Motor neuron (in vitro differentiated cells): ENCODE measurements at regions not wholly inside any gene's neighbourhood (a gene's known extent, or its start where the extent isn't known, plus 50 kb on each side); places are given as distances from the start of the nearest gene placed in this dataset.
"Not testable (repeated sequence)": the region's sequence is repeated elsewhere in the genome, so short reads cannot be mapped to it uniquely, and the experiment has no call there.

Experiments
- ATAC-seq, 8 experiments: fragments of 200-7000 bp; cut with Tn5 transposase; replicated peaks in 6 of 8; 2 replicates each; pipeline ENCODE4 v1.8.0; 2021; ENCODE audit warnings: mild to moderate bottlenecking in 8 of 8, moderate library complexity in 8 of 8
- H3K27ac ChIP-seq, 2 donors: fragments of 250-450 bp; sonication (Bioruptor Pico); 2 replicates each; pipeline ENCODE4 v1.9.0; 2021; ENCODE audit warnings: antibody characterized with exemption in 2 of 2, mild to moderate bottlenecking in 2 of 2, moderate library complexity in 1 of 2
- H3K4me1 ChIP-seq, 2 donors: fragments of 250-450 bp; sonication (Bioruptor Pico); replicated peaks in 1 of 2; 2 replicates each; pipeline ENCODE4 v1.6.1; 2021; ENCODE audit warnings: antibody characterized with exemption in 2 of 2, mild to moderate bottlenecking in 2 of 2, moderate library complexity in 1 of 2
- H3K4me3 ChIP-seq, 5 donors: fragments of 250-450 bp; sonication (Bioruptor Pico); 2 replicates each; pipeline ENCODE4 v1.9.0; 2021; ENCODE audit warnings: antibody characterized with exemption in 5 of 5, mild to moderate bottlenecking in 5 of 5, moderate library complexity in 4 of 5
- WGBS, 10 experiments: fragments of 450-650 bp; shearing (Covaris generic); methylation state at CpG; one replicate each; pipeline ENCODE4 v1.0.0; 2022; 5-methylcytosine and 5-hydroxymethylcytosine counted together
- in situ Hi-C, 9 experiments: fragments of 400-800 bp; cut with MboI; loops; one replicate each; pipeline ENCODE4 v1.15.0; 2021; ENCODE audit warnings: low sequenced_read_pairs in 9 of 9, low pct_unique_long_range_greater_than_20kb in 2 of 9; ENCODE audit not compliant: unreplicated experiment in 9 of 9

- H3K27ac ChIP-seq, result no peak overlapping the region
- WGBS, 10 experiments, result 0 to 92% (median 79%) methylated on average over 1 to 3 of the region's 3 CpGs; no CpG with 5 or more reads in 1 of the 10 experiments
- no peak for ATAC-seq
- in situ Hi-C loops, result no loop called here
- no peak overlapping the region for H3K4me3 ChIP-seq
- H3K4me1 ChIP-seq, result no peaks in the 10 kb centered on the region
These were observed 97.5 kb downstream of the ZNF365 start for GRCh38 chr10:62471711-62472110.

GRCh38 chr10:62473241-62473640, 99.1 kb downstream of the ZNF365 start:
- in situ Hi-C loops, result no loop called here
- no peak for ATAC-seq
- no peak overlapping the region for H3K4me3 ChIP-seq
- no peak overlapping the region for H3K27ac ChIP-seq
- H3K4me1 ChIP-seq, result no peaks in the 10 kb centered on the region
- WGBS, 10 experiments, result 0 to 100% (median 72%) methylated on average over 1 to 4 of the region's 4 CpGs; no CpG with 5 or more reads in 2 of the 10 experiments

- in situ Hi-C loops, result no loop called here
- 32 to 92% (median 74%) methylated on average over 2 to 6 of the region's 6 CpGs; no CpG with 5 or more reads in 4 of the 10 experiments for WGBS, 10 experiments
- Histone ChIP-seq H3K27ac (no peak overlapping the region), H3K4me1 (no peaks in the 10 kb centered on the region), H3K4me3 (no peak overlapping the region)
- ATAC-seq, result no peak
These were observed 101.4 kb downstream of the ZNF365 start for GRCh38 chr10:62475551-62475950.

GRCh38 chr10:62479523-62479922, 105.4 kb downstream of the ZNF365 start:
- 0 to 100% (median 80%) methylated on average over 1 to 4 of the region's 4 CpGs; no CpG with 5 or more reads in 3 of the 10 experiments for WGBS, 10 experiments
- no peak overlapping the region for H3K4me3 ChIP-seq
- H3K27ac ChIP-seq, result no peak overlapping the region
- no peak for ATAC-seq
- in situ Hi-C loops, result no loop called here
- H3K4me1 ChIP-seq, result no peaks in the 10 kb centered on the region

- in situ Hi-C loops, result no loop called here
- Histone ChIP-seq H3K4me1 (no peaks in the 10 kb centered on the region), H3K27ac (no peak overlapping the region), H3K4me3 (no peak overlapping the region)
- 13 to 67% (median 60%) methylated on average over 1 of the region's 1 CpG; no CpG with 5 or more reads in 5 of the 10 experiments for WGBS, 10 experiments
- ATAC-seq, result no peak
These were observed 106.0 kb downstream of the ZNF365 start for GRCh38 chr10:62480196-62480595.

- in situ Hi-C loops, result no loop called here
- WGBS, 10 experiments, result 17 to 60% (median 31%) methylated on average over 1 of the region's 1 CpG; no CpG with 5 or more reads in 6 of the 10 experiments
These were observed 108.4 kb downstream of the ZNF365 start for GRCh38 chr10:62482581-62482980.

GRCh38 chr10:62491597-62491996, 117.4 kb downstream of the ZNF365 start:
- H3K4me1 ChIP-seq, result peaks cover 0 to 3% of the 10 kb centered on the region in 2 donors
- ATAC-seq, result no peak

More at GRCh38 chr10:62482581-62482980, 108.4 kb downstream of the ZNF365 start:
- H3K27ac ChIP-seq, result no peak overlapping the region
- ATAC-seq, result no peak
- no peak overlapping the region for H3K4me3 ChIP-seq
- no peaks in the 10 kb centered on the region for H3K4me1 ChIP-seq

GRCh38 chr10:62492012-62492869, 118.1 kb downstream of the ZNF365 start:
- peak in 4 of 8 experiments; percentile 10 to 42 (median 20) for ATAC-seq
- Histone ChIP-seq H3K4me1 (peaks cover 0 to 3% of the 10 kb centered on the region in 2 donors), H3K27ac (no peak overlapping the region), H3K4me3 (no peak overlapping the region)
- in situ Hi-C loops, result no loop called here
- WGBS, 10 experiments, result 0 to 78% (median 66%) methylated on average over 2 to 5 of the region's 5 CpGs; no CpG with 5 or more reads in 1 of the 10 experiments

More at GRCh38 chr10:62491597-62491996, 117.4 kb downstream of the ZNF365 start:
- H3K4me3 ChIP-seq, result no peak overlapping the region
- in situ Hi-C loops, result no loop called here
- no peak overlapping the region for H3K27ac ChIP-seq

GRCh38 chr10:62492870-62493180, 118.7 kb downstream of the ZNF365 start:
- Histone ChIP-seq H3K4me3 (no peak overlapping the region), H3K4me1 (peaks cover 0 to 3% of the 10 kb centered on the region in 2 donors), H3K27ac (no peak overlapping the region)
- WGBS, 10 experiments, result 0 to 100% (median 81%) methylated on average over 1 to 3 of the region's 3 CpGs; no CpG with 5 or more reads in 5 of the 10 experiments
- no peak for ATAC-seq
- in situ Hi-C loops, result no loop called here

GRCh38 chr10:62496925-62497324, 122.8 kb downstream of the ZNF365 start:
- H3K4me1 ChIP-seq, result peaks cover 0 to 3% of the 10 kb centered on the region in 2 donors
- in situ Hi-C loops, result no loop called here
- 0 to 93% (median 63%) methylated on average over 1 to 3 of the region's 3 CpGs; no CpG with 5 or more reads in 2 of the 10 experiments for WGBS, 10 experiments

GRCh38 chr10:62498271-62498670, 124.1 kb downstream of the ZNF365 start:
- Histone ChIP-seq H3K27ac (no peak overlapping the region), H3K4me3 (no peak overlapping the region), H3K4me1 (peaks cover 0 to 3% of the 10 kb centered on the region in 2 donors)
- 0 to 100% (median 73%) methylated on average over 1 to 3 of the region's 3 CpGs; no CpG with 5 or more reads in 1 of the 10 experiments for WGBS, 10 experiments
- peak in 1 of 8 experiments; percentile 18 for ATAC-seq
- in situ Hi-C loops, result no loop called here

More at GRCh38 chr10:62496925-62497324, 122.8 kb downstream of the ZNF365 start:
- H3K4me3 ChIP-seq, result no peak overlapping the region
- ATAC-seq, result no peak
- no peak overlapping the region for H3K27ac ChIP-seq

GRCh38 chr10:62500116-62500515, 125.9 kb downstream of the ZNF365 start:
- no CpG with 5 or more reads among the region's 5 CpGs for WGBS, 10 experiments

GRCh38 chr10:62501547-62501946, 127.4 kb downstream of the ZNF365 start:
- no peak overlapping the region for H3K4me3 ChIP-seq
- in situ Hi-C loops, result no loop called here
- no peak overlapping the region for H3K27ac ChIP-seq
- no peak for ATAC-seq
- no peaks in the 10 kb centered on the region for H3K4me1 ChIP-seq
- 43 to 100% (median 67%) methylated on average over 1 of the region's 1 CpG; no CpG with 5 or more reads in 2 of the 10 experiments for WGBS, 10 experiments

More at GRCh38 chr10:62500116-62500515, 125.9 kb downstream of the ZNF365 start:
- ATAC-seq, in situ Hi-C loops, H3K4me3 ChIP-seq, H3K4me1 ChIP-seq, H3K27ac ChIP-seq: not testable (repeated sequence)
